HFFc6 (cell line): ENCODE measurements at regions not wholly inside any gene's neighbourhood (a gene's known extent, or its start where the extent isn't known, plus 50 kb on each side); places are given as distances from the start of the nearest gene placed in this dataset.

Source experiments
- DNase-seq: peaks from one replicate; pipeline ENCODE4 v3.0.0-alpha.2; 2018
- H3K27ac Mint-ChIP-seq: 2 replicates; pipeline ENCODE4 v1.8.0; 2020; ENCODE audit warnings: mild to moderate bottlenecking, mixed read lengths
- H3K27me3 Mint-ChIP-seq: 2 replicates; pipeline ENCODE4 v1.8.0; 2021; ENCODE audit warnings: mild to moderate bottlenecking, moderate library complexity, mixed read lengths; ENCODE audit not compliant: insufficient read depth
- H3K36me3 Mint-ChIP-seq: 2 replicates; pipeline ENCODE4 v1.8.0; 2021; ENCODE audit warnings: low read depth, mixed read lengths
- H3K4me1 Mint-ChIP-seq: 2 replicates; pipeline ENCODE4 v1.8.0; 2020; ENCODE audit warnings: low read depth, mixed read lengths
- H3K4me3 Mint-ChIP-seq: 2 replicates; pipeline ENCODE4 v1.8.0; 2020; ENCODE audit warnings: mild to moderate bottlenecking, moderate library complexity, mixed read lengths
- H3K9me3 Mint-ChIP-seq: 2 replicates; pipeline ENCODE4 v1.8.0; 2020; ENCODE audit warnings: mild to moderate bottlenecking, mixed read lengths
- TF ChIP-seq, protein P1 (sequence below): fragments of 200-600 bp; sonication (generic); IDR thresholded peaks from 2 replicates; pipeline ENCODE4 v1.5.0; 2021; ENCODE audit warnings: antibody characterized with exemption, mild to moderate bottlenecking

DNA sequence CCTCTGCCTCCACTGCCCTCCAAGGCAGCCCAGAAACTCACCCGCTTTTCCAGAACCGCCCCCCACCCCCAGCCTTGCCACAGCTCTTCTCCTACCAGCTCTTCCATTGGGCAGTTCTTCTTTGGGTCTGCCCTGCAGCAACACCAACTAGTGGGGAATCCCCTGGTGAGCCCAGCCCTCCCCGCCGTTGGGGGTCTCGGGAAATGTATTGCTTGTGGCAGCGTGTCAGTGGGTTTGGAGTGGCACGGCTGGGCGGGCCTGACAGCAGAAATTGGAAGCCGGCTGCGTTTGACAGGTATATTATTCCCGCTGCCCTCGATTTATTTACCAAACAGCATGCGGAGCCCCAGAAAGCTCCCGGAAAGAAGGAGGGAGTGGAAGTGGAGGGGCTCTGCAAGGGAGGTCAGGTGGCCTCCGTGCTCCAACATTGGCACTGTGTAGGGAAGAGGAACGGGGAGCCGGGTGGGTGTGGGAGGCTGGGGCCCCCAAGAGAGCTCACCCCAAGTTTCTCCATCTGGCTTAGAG is 65.2 kb upstream of the NECTIN1 start:
- H3K4me3 Mint-ChIP-seq, result no peak overlapping the region
- H3K27ac Mint-ChIP-seq, result no peak overlapping the region
- H3K4me1 Mint-ChIP-seq, result peaks cover 7% of the 10 kb centered on the region
- TF ChIP-seq, protein P1, sequence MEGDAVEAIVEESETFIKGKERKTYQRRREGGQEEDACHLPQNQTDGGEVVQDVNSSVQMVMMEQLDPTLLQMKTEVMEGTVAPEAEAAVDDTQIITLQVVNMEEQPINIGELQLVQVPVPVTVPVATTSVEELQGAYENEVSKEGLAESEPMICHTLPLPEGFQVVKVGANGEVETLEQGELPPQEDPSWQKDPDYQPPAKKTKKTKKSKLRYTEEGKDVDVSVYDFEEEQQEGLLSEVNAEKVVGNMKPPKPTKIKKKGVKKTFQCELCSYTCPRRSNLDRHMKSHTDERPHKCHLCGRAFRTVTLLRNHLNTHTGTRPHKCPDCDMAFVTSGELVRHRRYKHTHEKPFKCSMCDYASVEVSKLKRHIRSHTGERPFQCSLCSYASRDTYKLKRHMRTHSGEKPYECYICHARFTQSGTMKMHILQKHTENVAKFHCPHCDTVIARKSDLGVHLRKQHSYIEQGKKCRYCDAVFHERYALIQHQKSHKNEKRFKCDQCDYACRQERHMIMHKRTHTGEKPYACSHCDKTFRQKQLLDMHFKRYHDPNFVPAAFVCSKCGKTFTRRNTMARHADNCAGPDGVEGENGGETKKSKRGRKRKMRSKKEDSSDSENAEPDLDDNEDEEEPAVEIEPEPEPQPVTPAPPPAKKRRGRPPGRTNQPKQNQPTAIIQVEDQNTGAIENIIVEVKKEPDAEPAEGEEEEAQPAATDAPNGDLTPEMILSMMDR, result no peak
- no peak for DNase-seq
- no peaks in the 10 kb centered on the region for H3K9me3 Mint-ChIP-seq
- no peaks in the 10 kb centered on the region for H3K36me3 Mint-ChIP-seq
- H3K27me3 Mint-ChIP-seq, result peaks cover 31% of the 10 kb centered on the region

DNA sequence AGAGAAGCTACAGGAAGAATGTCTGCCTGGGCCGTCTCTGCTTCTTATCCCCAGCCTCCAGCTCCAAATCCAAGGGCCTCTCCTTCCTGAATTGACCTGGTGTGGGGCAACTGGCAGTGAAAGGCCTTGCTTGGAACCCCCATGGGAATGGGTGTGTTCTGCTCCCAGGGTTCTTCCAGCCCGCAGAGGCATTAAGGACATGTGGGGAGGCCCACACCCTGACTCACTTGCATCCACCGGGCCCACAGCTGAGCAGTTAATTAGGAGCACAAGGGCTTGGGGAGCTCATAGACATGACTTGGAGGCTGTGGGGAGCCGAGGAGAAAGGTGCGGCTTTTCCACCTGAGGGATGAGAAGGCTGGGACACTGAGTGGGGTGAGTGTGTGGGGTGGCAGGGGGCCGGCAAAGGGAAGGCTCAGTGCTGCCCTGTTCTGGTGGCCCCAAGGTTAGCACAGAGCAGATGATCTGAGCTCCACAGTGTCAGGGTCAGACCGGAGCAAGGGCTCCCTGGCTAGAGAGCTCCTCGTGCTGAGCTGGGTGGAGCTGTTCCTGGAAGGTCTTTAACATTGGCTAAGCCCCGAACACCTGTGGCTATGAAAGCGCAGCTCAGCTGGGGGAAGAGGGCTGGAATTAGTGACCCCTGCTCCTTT is 64.5 kb upstream of the NECTIN1 start:
- H3K4me1 Mint-ChIP-seq, result peaks cover 7% of the 10 kb centered on the region

DNA sequence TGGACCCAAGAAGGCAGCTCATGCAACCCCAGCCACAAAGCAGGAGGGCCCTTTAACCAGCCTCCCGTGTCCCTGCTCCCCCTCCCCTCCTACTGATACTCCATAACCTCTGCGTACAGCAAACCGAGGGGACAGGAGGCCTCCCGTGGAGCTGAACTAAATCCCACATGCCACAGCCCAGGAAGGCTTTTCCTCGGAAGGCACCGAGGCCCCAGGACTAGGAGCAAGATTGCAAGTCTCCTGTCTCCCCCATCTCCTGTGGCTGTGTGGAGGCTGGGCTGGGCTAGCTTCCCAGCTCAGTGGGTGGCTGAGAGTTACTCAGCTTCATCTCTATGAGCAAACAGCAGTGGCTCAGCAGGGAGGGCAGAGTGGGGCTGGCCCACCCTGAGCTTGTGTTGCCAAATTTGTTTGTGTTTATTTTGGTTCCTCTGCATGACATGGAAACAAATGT is 62.7 kb upstream of the NECTIN1 start:
- H3K9me3 Mint-ChIP-seq, result no peaks in the 10 kb centered on the region
- H3K27ac Mint-ChIP-seq, result no peak overlapping the region
- TF ChIP-seq, protein P1, result no peak
- no peaks in the 10 kb centered on the region for H3K36me3 Mint-ChIP-seq
- DNase-seq, result peak; percentile 4
- H3K4me3 Mint-ChIP-seq, result no peak overlapping the region
- H3K27me3 Mint-ChIP-seq, result peaks cover 15% of the 10 kb centered on the region
- peaks cover 7% of the 10 kb centered on the region for H3K4me1 Mint-ChIP-seq

More for the DNA sequence above, 64.5 kb upstream of the NECTIN1 start:
- no peaks in the 10 kb centered on the region for H3K36me3 Mint-ChIP-seq
- TF ChIP-seq, protein P1, result no peak
- H3K9me3 Mint-ChIP-seq, result no peaks in the 10 kb centered on the region
- H3K4me3 Mint-ChIP-seq, result no peak overlapping the region
- H3K27ac Mint-ChIP-seq, result no peak overlapping the region
- DNase-seq, result no peak
- peaks cover 26% of the 10 kb centered on the region for H3K27me3 Mint-ChIP-seq

DNA sequence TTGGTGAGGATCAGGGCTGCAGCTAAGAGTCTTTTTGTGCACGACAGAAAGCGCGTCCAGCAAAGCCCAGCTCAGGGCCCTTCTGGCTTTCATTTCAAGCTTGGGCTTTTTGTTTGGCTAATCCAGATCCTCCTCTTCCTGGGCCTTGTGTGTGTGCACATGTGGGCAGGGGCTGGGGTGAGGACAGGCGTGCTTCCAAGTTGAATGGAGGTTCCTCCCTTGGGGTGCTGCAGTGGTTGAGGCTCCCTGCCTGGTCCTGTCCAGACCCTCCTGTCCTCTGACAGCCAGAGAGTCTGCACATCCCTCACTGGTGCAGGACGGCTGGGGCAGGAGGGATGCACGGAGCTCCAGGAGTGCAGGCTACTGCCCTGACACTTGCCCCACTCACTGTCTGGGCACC is 62.0 kb upstream of the NECTIN1 start:
- no peak for DNase-seq
- H3K27ac Mint-ChIP-seq, result no peak overlapping the region
- peaks cover 7% of the 10 kb centered on the region for H3K4me1 Mint-ChIP-seq

DNA sequence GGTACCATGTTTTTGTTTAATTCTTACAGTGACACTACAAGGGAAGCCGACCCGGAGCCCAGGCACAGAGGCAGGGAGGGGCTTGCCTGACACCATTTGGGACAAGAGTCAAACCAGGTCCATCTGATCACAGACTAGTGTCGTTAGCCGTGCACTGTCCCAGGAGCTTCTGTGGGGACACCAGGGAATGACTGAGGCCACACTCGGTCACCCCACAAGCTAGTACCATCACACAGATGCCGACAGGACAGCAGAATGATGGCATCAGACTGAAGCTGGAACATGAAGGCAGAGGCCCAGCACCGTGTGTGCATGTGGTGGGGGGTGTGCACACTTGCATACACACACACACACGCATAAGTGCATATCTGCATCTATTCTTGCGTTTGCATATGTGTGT is 61.5 kb upstream of the NECTIN1 start:
- H3K4me1 Mint-ChIP-seq, result peaks cover 5% of the 10 kb centered on the region
- no peaks in the 10 kb centered on the region for H3K9me3 Mint-ChIP-seq
- H3K4me3 Mint-ChIP-seq, result no peak overlapping the region
- TF ChIP-seq, protein P1, result no peak
- H3K27me3 Mint-ChIP-seq, result peaks cover 18% of the 10 kb centered on the region
- H3K27ac Mint-ChIP-seq, result no peak overlapping the region
- no peaks in the 10 kb centered on the region for H3K36me3 Mint-ChIP-seq
- no peak for DNase-seq

More for the DNA sequence above, 62.0 kb upstream of the NECTIN1 start:
- no peaks in the 10 kb centered on the region for H3K9me3 Mint-ChIP-seq
- TF ChIP-seq, protein P1, result no peak
- no peaks in the 10 kb centered on the region for H3K36me3 Mint-ChIP-seq
- peaks cover 15% of the 10 kb centered on the region for H3K27me3 Mint-ChIP-seq
- H3K4me3 Mint-ChIP-seq, result no peak overlapping the region
